ENCODE measurements at regions not wholly inside any gene's neighbourhood (a gene's known extent, or its start where the extent isn't known, plus 50 kb on each side); places are given as distances from the start of the nearest gene placed in this dataset.

GRCh38 chr14:43471595-43471994 is 1035.5 kb downstream of the FSCB start (continued):
- no peak for TF ChIP-seq ZBTB11 (tag by site-specific recombination; conservative IDR thresholded peaks at IDR 0.05; ENCODE audit: low read depth)
- TF ChIP-seq SCRT2 (tag by site-specific recombination; IDR thresholded peaks at IDR 0.05) = no peak
- TF ChIP-seq TCF7L2 (IDR thresholded peaks at IDR 0.05; ENCODE audit: borderline replicate concordance, low read depth, low read length) = no peak
- no peak for TF ChIP-seq TSHZ1 (tag by site-specific recombination; IDR thresholded peaks at IDR 0.05; ENCODE audit: borderline replicate concordance)
- TF ChIP-seq ZBTB8A (tag by site-specific recombination; IDR thresholded peaks at IDR 0.05) = no peak
- TF ChIP-seq SETDB1 (IDR thresholded peaks at IDR 0.05; ENCODE audit: insufficient read length, low read length) = no peak
- no peak for TF ChIP-seq ZNF623 (tag by site-specific recombination; IDR thresholded peaks at IDR 0.05)
- no peak for TF ChIP-seq ZNF530 (tag by site-specific recombination; IDR thresholded peaks at IDR 0.05; ENCODE audit: low read depth)
- no peak for TF ChIP-seq ZNF677 (tag by site-specific recombination; IDR thresholded peaks at IDR 0.05)
- TF ChIP-seq ZNF211 (tag by site-specific recombination; IDR thresholded peaks at IDR 0.05; ENCODE audit: low read depth) = no peak
- TF ChIP-seq ZSCAN18 (tag by site-specific recombination; IDR thresholded peaks at IDR 0.05) = no peak
- TF ChIP-seq ZBTB21 (tag by site-specific recombination; IDR thresholded peaks at IDR 0.05) = no peak
- TF ChIP-seq SP7 (tag by site-specific recombination; IDR thresholded peaks at IDR 0.05) = no peak
- TF ChIP-seq ZNF704 (tag by site-specific recombination; IDR thresholded peaks at IDR 0.05) = no peak
- TF ChIP-seq OVOL3 (tag by site-specific recombination; IDR thresholded peaks at IDR 0.05) = no peak

- Histone ChIP-seq H3K4me1 (ENCODE audit: control insufficient read depth, insufficient read depth, low read length) (no peaks in the 10 kb centered on the region), H3K4me3 (ENCODE audit: low read depth, low read length) (no peak overlapping the region), H3K36me3 (ENCODE audit: control insufficient read depth in 2 of 2, insufficient read depth in 1 of 2, low read length in 2 of 2) (no peaks in the 10 kb centered on the region), H3K9me3 (ENCODE audit: control insufficient read depth, insufficient read depth, low read depth, low read length) (no peaks in the 10 kb centered on the region), H3K27ac (ENCODE audit: extremely low read depth, low read depth, low read length) (no peak overlapping the region)
- TF ChIP-seq ZNF580 (tag by site-specific recombination; IDR thresholded peaks at IDR 0.05) (no peak), GLIS2 (tag by site-specific recombination; IDR thresholded peaks at IDR 0.05) (no peak), ZNF433 (tag by site-specific recombination; IDR thresholded peaks at IDR 0.05; ENCODE audit: low read depth) (no peak), IKZF3 (tag by site-specific recombination; IDR thresholded peaks at IDR 0.05) (no peak)
- CTCF ChIA-PET = no interaction called here
- POLR2A ChIA-PET = no interaction called here
Observed at GRCh38 chr14:43464968-43465367, 1042.1 kb downstream of the FSCB start.

All from HEK293 (cell line).